ENCODE measurements at regions not wholly inside any gene's neighbourhood (a gene's known extent, or its start where the extent isn't known, plus 50 kb on each side); places are given as distances from the start of the nearest gene placed in this dataset.

- no peak for DNase-seq (ENCODE audit: low read depth)
Observed at GRCh38 chr5:61596265-61596664, 264.2 kb downstream of the ZSWIM6 start.

- DNase-seq (ENCODE audit: low read depth): no peak
Observed at GRCh38 chr5:61597684-61598083, 265.6 kb downstream of the ZSWIM6 start.

GRCh38 chr5:61598126-61598525 lies 266.1 kb downstream of the ZSWIM6 start:
- DNase-seq (ENCODE audit: low read depth): no peak

- peak; percentile 51 for DNase-seq (ENCODE audit: low read depth)
Observed at GRCh38 chr5:61599370-61600122, 267.5 kb downstream of the ZSWIM6 start.

DNA sequence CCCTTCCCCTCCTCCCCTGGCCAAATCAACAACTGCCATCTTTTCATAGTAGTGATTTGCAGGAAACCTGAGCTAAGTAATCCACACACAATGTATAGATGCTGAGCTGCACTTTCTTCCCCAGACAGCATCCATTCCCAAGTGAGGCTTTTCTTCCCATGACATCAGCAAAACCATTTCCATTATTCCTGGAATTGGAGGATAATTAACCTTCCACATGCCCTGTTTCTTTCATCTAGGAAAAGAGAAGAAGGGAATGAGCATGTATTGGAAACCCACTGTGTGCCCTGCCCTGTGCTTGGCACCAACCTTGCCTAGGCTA lies 268.0 kb downstream of the ZSWIM6 start:
- no peak for DNase-seq (ENCODE audit: low read depth)

- no peak for DNase-seq (ENCODE audit: low read depth)
Observed at GRCh38 chr5:61600945-61601511, 269.0 kb downstream of the ZSWIM6 start.

DNA sequence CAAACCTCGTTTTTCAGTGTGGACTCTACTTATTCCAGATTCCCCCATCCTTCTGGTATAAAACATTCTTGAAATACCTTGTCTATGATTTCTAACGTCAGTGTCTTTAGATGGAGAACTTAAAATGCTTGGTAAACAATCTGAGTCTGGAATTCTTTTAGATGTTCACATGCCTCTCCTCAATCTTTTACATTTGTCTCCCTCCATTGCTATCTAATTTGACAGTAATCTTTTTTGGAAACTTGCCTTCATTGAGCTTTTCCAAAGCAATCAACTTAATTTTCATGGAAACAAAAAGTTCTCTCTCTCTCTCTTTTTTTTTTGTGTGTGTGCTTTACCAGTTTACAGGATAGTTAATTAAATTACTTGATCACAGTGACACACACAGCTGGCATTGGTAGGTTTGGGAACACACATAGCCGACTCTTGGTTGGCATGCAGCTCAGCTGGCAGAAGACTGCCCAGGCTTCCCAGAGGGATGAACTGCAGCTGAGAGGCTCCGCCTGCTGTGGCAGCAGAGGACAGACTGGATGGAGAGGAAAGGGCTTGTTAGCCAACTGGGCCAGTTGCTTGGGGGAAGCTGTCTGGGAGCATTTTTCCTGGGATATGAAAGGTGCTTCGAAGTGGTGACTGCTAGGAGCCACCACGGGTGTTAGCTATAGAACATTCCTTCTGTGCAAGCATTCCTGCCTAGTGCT lies 271.3 kb downstream of the ZSWIM6 start:
- DNase-seq (ENCODE audit: low read depth): no peak

GRCh38 chr5:61604076-61605025 lies 272.3 kb downstream of the ZSWIM6 start:
- peak; percentile 11 for DNase-seq (ENCODE audit: low read depth)

DNA sequence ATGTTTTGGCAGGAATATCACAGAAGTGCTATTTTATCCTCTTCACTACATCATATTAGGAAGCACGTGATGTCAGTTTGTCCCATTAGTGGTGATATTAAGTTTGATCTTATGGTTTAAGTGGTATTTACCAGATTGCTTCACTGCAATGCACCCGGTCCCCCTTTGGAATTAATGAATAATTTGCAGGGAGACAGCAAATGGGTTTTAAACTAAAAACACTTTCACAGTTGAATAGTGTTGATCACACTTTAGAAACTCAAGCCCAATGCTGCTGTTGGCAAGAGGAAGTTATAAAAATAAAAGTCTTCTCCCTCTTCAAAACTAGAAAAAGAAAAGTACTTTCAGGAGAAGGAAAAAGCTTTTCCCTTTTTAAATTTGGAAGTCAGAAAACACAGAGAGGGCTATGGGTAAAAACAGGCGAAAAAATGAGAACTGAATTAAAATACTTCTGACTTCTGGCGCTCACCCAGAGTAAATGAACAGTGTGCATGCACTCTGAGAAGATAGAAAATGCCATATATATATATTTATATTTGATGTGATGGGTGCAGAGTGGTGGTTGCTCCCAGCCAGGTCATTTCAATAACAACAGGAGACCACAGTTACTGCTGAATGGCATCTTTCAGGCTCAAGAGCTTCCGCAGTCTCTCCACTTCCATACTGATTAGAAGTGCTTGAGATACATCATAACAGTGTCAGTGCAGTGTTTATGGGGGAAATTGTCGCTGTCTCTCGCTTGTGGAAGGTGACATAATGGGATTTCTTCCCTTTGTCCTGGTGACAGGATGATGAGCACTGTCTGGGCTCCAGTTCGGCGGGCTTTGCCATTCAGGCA lies 278.0 kb downstream of the ZSWIM6 start:
- DNase-seq (ENCODE audit: low read depth): no peak

GRCh38 chr5:61610678-61611024 lies 278.6 kb downstream of the ZSWIM6 start:
- no peak for DNase-seq (ENCODE audit: low read depth)

GRCh38 chr5:61612431-61612830 lies 280.4 kb downstream of the ZSWIM6 start:
- DNase-seq (ENCODE audit: low read depth): no peak

- no peak for DNase-seq (ENCODE audit: low read depth)
Observed at GRCh38 chr5:61613679-61614078, 281.6 kb downstream of the ZSWIM6 start.

GRCh38 chr5:61614606-61615005 lies 282.5 kb downstream of the ZSWIM6 start:
- no peak for DNase-seq (ENCODE audit: low read depth)

DNA sequence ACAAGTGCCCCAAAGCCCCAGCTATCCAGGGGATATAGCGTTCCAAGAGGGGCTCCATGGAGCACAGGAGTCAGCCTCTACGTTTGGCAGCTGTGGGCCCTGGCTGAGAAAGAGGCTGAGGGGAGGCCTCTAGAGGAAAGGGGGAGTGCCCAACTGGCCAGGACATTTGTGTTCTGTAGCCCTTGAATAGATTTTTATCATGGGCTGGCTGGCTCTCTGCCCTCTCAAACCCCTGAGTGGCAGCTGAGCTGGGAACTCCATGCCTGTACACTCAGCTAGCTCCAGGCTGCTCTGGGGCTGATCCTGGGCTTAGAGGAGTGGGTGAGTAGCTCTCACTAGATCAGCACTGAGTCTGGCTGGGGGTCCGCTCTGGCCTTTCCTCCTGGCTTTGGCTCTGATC lies 285.0 kb downstream of the ZSWIM6 start:
- no peak for DNase-seq (ENCODE audit: low read depth)

- DNase-seq (ENCODE audit: low read depth): no peak
Observed at GRCh38 chr5:61617995-61618525, 286.0 kb downstream of the ZSWIM6 start.

DNA sequence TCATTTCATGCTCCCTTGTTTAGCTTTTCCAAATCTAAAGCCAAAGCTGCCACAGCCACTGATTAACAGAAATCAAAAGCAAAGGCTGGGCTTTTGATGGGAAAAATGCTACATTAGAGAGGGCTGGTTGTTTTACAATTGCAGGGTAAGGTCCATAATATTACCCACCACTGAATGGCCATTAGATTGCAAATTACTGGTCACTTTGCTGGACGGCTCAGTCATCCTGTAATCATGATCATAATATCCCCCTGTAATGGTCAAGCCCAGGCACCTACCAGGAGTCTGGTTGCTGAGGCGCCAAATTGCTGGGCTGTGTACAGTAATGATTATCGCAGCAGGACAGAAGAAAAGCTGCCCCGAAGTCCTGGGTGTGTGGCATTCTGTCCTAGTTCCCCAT lies 286.5 kb downstream of the ZSWIM6 start:
- no peak for DNase-seq (ENCODE audit: low read depth)

DNA sequence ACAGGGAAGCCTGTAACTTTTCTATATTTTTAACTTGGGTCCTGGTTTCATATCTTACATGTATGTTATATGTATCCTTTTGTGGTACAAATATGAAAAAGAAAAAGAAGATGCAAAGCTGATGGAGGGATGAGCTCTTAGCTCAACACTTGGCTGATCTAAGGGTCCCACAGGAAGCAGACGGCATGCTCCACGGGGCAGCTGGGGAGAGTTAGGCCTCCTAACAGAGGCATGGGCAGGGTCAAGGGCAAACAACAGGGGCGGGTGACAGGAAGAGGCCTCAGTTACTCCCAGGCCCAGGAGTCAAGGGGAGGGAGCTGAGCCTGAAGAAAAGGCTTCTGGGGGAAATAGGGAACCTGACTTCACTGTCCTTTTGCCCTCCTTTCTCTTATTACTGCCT lies 287.2 kb downstream of the ZSWIM6 start:
- DNase-seq (ENCODE audit: low read depth): no peak

DNA sequence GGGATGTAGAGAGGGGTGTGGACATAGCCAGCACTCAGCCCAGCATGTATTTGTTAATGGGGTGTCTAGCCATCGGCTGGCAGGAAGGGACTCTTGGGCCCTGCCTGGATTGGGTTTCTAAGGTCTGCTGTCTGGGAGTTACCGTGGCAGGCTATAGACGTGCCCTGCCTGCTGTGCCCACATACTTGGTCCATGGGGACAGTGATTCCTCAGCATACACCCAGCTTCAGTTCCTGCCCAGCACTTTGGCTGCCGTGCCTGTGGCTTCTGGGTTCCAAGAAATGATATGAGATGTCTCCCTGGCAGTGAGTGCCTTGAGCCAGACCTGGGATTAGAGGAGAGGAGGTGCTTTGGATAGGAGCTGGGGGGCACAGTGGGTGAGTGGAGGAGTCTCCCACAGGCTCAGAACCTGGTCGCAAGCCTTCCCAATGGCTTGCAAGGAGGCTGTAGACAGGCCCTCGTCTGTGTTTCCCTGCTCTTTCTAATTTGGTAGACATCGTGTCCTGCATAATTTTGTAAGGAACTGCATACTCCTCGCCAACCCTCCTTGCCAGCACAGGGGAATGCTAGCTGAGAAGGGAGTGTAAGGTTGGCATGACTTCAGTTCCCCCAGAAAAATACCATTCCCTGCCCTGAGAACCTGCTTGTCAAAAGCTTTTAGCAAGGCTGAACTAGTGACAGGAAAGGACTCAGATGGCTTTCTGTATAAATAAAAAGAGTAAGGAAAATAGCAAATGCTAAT lies 287.9 kb downstream of the ZSWIM6 start:
- no peak for DNase-seq (ENCODE audit: low read depth)

- DNase-seq (ENCODE audit: low read depth): no peak
Observed at GRCh38 chr5:61620699-61621182, 288.7 kb downstream of the ZSWIM6 start.

DNA sequence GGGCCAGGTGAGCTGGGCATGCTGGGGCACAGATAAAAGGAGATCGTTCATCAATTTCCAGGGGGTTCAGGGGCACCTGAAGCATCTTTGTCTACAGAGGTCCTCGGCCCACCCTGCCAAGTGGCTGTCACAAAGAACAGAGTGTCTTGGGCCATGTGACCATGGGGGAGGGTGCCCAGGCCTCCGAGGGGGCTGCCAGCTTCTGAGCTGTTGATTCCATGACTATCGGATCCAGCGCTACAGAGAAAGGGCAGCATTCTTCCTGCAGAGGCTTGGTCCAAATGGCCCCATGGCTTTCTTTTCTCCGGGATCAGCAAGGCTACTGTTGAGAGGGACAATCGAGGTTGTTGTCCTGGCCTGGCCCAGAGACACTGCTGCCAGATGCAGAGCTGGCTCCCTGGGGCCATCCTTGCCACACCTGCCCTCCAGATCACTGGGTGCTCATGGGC lies 289.2 kb downstream of the ZSWIM6 start:
- no peak for DNase-seq (ENCODE audit: low read depth)

Measured in iris pigment epithelial cell (primary cell).